Bronchial epithelial cell (primary cell): ENCODE measurements at regions not wholly inside any gene's neighbourhood (a gene's known extent, or its start where the extent isn't known, plus 50 kb on each side); places are given as distances from the start of the nearest gene placed in this dataset.
A peak's percentile ranks its signal among the peaks of the same experiment; 100 is the strongest.

Experiments
- DNase-seq: peaks from one replicate; pipeline ENCODE4 v3.0.0-alpha.2; 2010; ENCODE audit warnings: low read depth
- FAIRE-seq: peaks from 2 replicates; lab custom pipeline; 2011; peaks lifted over from hg19 to GRCh38; lab: Jason Lieb, UNC
- H3K27me3 ChIP-seq: 2 replicates; pipeline ENCODE4 v1.5.1; 2011; ENCODE audit warnings: low read length; ENCODE audit not compliant: control insufficient read depth, insufficient read depth
- H3K36me3 ChIP-seq: 2 replicates; pipeline ENCODE4 v1.5.1; 2011; ENCODE audit warnings: low read length; ENCODE audit not compliant: control insufficient read depth, insufficient read depth
- H3K4me3 ChIP-seq: 2 replicates; pipeline ENCODE4 v1.5.1; 2011; ENCODE audit warnings: mild to moderate bottlenecking, low read depth, low read length, control low read depth
- TF ChIP-seq, protein P1 (sequence below): IDR thresholded peaks from 2 replicates; pipeline ENCODE4 v1.5.1; 2011; ENCODE audit warnings: mild to moderate bottlenecking, moderate library complexity, low read length, control low read depth, inconsistent platforms; ENCODE audit not compliant: insufficient read depth, severe bottlenecking

DNA sequence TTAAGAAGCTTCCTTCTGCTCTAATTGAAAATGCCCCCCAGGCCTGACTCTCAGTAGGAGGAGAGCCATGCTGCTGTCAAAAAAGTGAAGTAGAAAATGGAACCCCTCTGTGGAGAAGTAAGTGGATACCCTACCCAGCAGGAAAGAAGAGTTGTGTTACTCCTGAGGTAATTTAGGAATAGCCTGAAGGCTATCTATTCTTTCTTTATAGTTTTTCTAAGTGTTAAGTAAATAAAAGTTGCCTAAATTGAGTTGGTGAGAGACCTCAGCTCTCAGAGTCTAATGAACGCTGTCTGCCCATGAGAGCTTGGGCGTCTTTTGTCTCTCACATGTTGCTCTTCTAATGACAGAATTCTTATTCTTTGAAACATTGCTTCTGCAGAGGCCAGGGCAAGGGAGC lies 116.2 kb downstream of the NSUN3 start:
- Histone ChIP-seq H3K4me3 (no peak overlapping the region), H3K27me3 (no peaks in the 10 kb centered on the region), H3K36me3 (no peaks in the 10 kb centered on the region)
- DNase-seq, result no peak
- TF ChIP-seq, protein P1, sequence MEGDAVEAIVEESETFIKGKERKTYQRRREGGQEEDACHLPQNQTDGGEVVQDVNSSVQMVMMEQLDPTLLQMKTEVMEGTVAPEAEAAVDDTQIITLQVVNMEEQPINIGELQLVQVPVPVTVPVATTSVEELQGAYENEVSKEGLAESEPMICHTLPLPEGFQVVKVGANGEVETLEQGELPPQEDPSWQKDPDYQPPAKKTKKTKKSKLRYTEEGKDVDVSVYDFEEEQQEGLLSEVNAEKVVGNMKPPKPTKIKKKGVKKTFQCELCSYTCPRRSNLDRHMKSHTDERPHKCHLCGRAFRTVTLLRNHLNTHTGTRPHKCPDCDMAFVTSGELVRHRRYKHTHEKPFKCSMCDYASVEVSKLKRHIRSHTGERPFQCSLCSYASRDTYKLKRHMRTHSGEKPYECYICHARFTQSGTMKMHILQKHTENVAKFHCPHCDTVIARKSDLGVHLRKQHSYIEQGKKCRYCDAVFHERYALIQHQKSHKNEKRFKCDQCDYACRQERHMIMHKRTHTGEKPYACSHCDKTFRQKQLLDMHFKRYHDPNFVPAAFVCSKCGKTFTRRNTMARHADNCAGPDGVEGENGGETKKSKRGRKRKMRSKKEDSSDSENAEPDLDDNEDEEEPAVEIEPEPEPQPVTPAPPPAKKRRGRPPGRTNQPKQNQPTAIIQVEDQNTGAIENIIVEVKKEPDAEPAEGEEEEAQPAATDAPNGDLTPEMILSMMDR, result no peak
- no peak for FAIRE-seq

DNA sequence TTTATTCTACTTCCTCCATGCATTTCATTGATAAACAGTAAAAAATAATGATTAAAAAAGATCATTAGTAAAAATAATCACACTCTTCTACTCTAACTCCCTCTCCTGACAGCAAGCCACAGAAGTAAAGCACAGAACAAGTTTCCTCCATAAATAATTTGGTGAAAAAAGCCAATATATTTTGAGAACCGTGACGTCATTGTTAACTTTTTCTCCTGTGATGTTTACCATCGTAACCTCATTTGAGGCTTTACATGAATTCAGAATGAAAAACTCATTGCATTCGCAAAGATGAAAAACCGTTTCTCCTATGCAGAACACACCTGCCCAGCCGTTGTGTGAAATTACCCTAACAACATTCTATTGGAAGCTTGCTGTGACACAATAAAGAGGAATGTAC lies 120.7 kb downstream of the NSUN3 start:
- H3K4me3 ChIP-seq, result no peak overlapping the region
- TF ChIP-seq, protein P1, result no peak
- H3K36me3 ChIP-seq, result no peaks in the 10 kb centered on the region
- no peaks in the 10 kb centered on the region for H3K27me3 ChIP-seq
- no peak for FAIRE-seq
- no peak for DNase-seq

DNA sequence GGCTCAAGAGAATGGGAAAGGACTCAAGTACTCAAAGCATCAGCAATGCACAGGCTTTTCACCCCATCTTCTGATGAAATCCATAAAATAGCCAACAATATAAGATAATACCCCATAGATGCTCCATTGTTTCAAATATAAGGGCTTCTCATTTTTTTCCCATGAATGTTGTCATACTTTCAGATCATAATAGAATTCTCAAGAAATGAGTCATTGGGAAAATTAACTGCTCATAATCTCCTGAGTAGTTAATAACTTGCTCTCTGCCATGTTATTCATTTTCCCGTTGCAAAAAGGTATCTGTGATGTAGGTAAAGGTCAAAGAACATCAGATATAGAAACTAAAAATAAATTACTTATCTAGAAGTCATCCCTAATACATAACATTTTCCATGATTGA lies 121.9 kb downstream of the NSUN3 start:
- TF ChIP-seq, protein P1, result no peak
- FAIRE-seq, result no peak
- no peak overlapping the region for H3K4me3 ChIP-seq
- no peaks in the 10 kb centered on the region for H3K27me3 ChIP-seq
- peak; percentile 69 for DNase-seq
- H3K36me3 ChIP-seq, result no peaks in the 10 kb centered on the region

DNA sequence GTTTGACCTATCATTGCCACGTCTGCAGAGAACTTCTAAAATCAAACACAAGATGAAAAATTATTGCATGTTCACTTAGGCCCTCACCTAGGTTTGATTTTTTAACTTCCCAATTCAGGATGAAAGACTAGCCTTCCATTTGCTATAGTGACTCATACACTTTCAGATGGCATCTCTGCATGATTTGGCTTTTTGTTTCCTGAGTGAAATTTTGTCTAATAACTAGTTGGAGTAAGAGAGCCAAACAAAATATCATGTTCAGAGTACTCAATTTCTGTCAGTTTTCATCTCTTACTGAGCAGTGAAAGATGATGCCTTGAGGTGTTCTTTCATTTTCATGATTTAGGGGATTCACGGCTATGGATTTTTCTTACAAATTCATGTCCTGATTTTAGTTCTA lies 122.9 kb downstream of the NSUN3 start:
- FAIRE-seq (no peak), DNase-seq (peak; percentile 43)
- Histone ChIP-seq H3K36me3 (no peaks in the 10 kb centered on the region), H3K27me3 (no peaks in the 10 kb centered on the region), H3K4me3 (no peak overlapping the region)
- TF ChIP-seq, protein P1, result no peak

DNA sequence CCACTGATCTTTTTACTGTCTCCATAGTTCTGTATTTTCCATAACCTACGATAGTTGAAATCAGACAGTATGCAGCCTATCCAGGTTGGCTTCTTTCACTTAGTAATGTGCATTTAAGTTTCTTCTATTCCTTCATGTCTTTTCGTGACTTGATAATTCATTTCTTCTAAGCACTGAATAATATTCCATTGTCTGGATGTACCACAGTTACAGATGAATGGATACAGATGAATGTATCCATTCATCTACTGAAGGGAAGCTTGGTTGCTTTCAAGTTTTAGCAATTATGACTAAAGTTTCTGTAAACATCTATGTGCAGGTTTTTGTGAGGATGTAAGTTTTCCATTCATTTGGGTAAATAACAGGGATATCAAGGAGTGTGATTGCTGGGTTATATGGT lies 124.8 kb downstream of the NSUN3 start:
- DNase-seq, result no peak
- FAIRE-seq, result no peak

DNA sequence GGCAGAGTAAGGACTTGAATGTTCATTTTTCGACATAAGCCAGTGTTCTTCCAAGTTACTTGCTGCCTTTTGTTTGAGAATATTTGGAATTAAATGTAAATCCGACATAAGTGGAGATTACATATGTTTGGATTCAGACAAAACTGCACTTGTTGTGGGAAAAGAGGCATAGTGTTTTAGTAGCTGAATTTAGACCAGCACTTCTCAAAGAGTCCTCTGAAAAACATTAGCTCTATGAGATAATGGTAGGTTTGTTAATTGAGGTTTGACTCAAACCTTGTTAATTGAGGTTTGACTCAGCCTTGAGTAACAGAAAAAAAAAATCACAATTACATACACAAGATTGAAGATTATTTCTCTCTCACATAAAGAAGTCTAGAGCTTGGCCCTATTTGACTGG lies 132.5 kb downstream of the NSUN3 start:
- TF ChIP-seq, protein P1, result no peak
- no peak for DNase-seq
- Histone ChIP-seq H3K36me3 (no peaks in the 10 kb centered on the region), H3K4me3 (no peak overlapping the region), H3K27me3 (no peaks in the 10 kb centered on the region)
- no peak for FAIRE-seq

More for the DNA sequence above, 124.8 kb downstream of the NSUN3 start:
- TF ChIP-seq, protein P1, result no peak
- H3K27me3 ChIP-seq, result no peaks in the 10 kb centered on the region
- H3K36me3 ChIP-seq, result no peaks in the 10 kb centered on the region
- no peak overlapping the region for H3K4me3 ChIP-seq
